AG08395 (cell line): ENCODE measurements at regions not wholly inside any gene's neighbourhood (a gene's known extent, or its start where the extent isn't known, plus 50 kb on each side); places are given as distances from the start of the nearest gene placed in this dataset.

Experiments
- DNase-seq: peaks from one replicate; pipeline ENCODE4 v3.0.0; 2012; ENCODE audit warnings: mixed read lengths, low spot score

- no peak for DNase-seq
Measured at GRCh38 chr12:113684908-113685782, 213.5 kb upstream of the LHX5 start.

GRCh38 chr12:113684053-113684907, 212.6 kb upstream of the LHX5 start:
- DNase-seq: peak; percentile 25

- DNase-seq: no peak
Measured at GRCh38 chr12:113683574-113683973, 211.9 kb upstream of the LHX5 start.

GRCh38 chr12:113680868-113681267, 209.2 kb upstream of the LHX5 start:
- no peak for DNase-seq

GRCh38 chr12:113678223-113679119, 206.8 kb upstream of the LHX5 start:
- no peak for DNase-seq

GRCh38 chr12:113676547-113676946, 204.9 kb upstream of the LHX5 start:
- DNase-seq: no peak

GRCh38 chr12:113676117-113676516, 204.4 kb upstream of the LHX5 start:
- DNase-seq: no peak

- DNase-seq: no peak
Measured at GRCh38 chr12:113674996-113675395, 203.3 kb upstream of the LHX5 start.

- DNase-seq: no peak
Measured at GRCh38 chr12:113674302-113674701, 202.6 kb upstream of the LHX5 start.

GRCh38 chr12:113673458-113674238, 202.0 kb upstream of the LHX5 start:
- DNase-seq: no peak

GRCh38 chr12:113670742-113671141, 199.1 kb upstream of the LHX5 start:
- no peak for DNase-seq

GRCh38 chr12:113667676-113668356, 196.1 kb upstream of the LHX5 start:
- no peak for DNase-seq

GRCh38 chr12:113667095-113667494, 195.4 kb upstream of the LHX5 start:
- no peak for DNase-seq

GRCh38 chr12:113666223-113666622, 194.6 kb upstream of the LHX5 start:
- no peak for DNase-seq

- no peak for DNase-seq
Measured at GRCh38 chr12:113665457-113665856, 193.8 kb upstream of the LHX5 start.

GRCh38 chr12:113664224-113664681, 192.6 kb upstream of the LHX5 start:
- no peak for DNase-seq

GRCh38 chr12:113663396-113663795, 191.7 kb upstream of the LHX5 start:
- no peak for DNase-seq

- DNase-seq: no peak
Measured at GRCh38 chr12:113660936-113661335, 189.3 kb upstream of the LHX5 start.

GRCh38 chr12:113659416-113659815, 187.7 kb upstream of the LHX5 start:
- no peak for DNase-seq

- DNase-seq: no peak
Measured at GRCh38 chr12:113659015-113659414, 187.3 kb upstream of the LHX5 start.
